GM12878 (cell line): ENCODE measurements at regions not wholly inside any gene's neighbourhood (a gene's known extent, or its start where the extent isn't known, plus 50 kb on each side); places are given as distances from the start of the nearest gene placed in this dataset.

ENCODE experiments used
- ATF7 ChIP-seq: fragments of 450-650 bp; IDR thresholded peaks from 2 replicates; pipeline ENCODE4 v1.6.1; 2016; ENCODE audit warnings: low read depth, mild to moderate bottlenecking
- BCL11A ChIP-seq: IDR thresholded peaks from 2 replicates; pipeline ENCODE4 v1.6.1; 2011; ENCODE audit warnings: low read depth, low read length
- BHLHE40 ChIP-seq, 2 experiments: fragments of 450-650 bp in 1 of 2; IDR thresholded peaks; 2 replicates each; pipeline ENCODE4 v1.6.1; 2011 to 2017; ENCODE audit warnings: low read depth in 2 of 2, borderline replicate concordance in 1 of 2, improper control_type of control experiment in 1 of 2, low read length in 1 of 2, mild to moderate bottlenecking in 1 of 2
- CREM ChIP-seq: IDR thresholded peaks from 2 replicates; pipeline ENCODE4 v1.6.1; 2014; ENCODE audit warnings: antibody characterized with exemption, low read depth
- DPF2 ChIP-seq: fragments of 450-650 bp; IDR thresholded peaks from 2 replicates; pipeline ENCODE4 v1.6.1; 2017; ENCODE audit warnings: mild to moderate bottlenecking
- E2F8 ChIP-seq: fragments of 450-650 bp; IDR thresholded peaks from 2 replicates; pipeline ENCODE4 v1.6.1; 2018; ENCODE audit warnings: mild to moderate bottlenecking, low read depth, moderate library complexity; ENCODE audit not compliant: partially characterized antibody
- EED ChIP-seq: sonication (generic); IDR thresholded peaks from 2 replicates; pipeline ENCODE4 v1.6.1; 2016; ENCODE audit warnings: antibody characterized with exemption, low read depth
- EZH2 ChIP-seq: IDR thresholded peaks from 2 replicates; pipeline ENCODE4 v1.6.1; 2012; ENCODE audit warnings: low read depth, mild to moderate bottlenecking, control low read depth, inconsistent platforms, low read length, borderline replicate concordance; ENCODE audit not compliant: control insufficient read depth
- FOXM1 ChIP-seq: IDR thresholded peaks from 2 replicates; pipeline ENCODE4 v1.6.1; 2012; ENCODE audit warnings: low read depth, mild to moderate bottlenecking, inconsistent platforms, low read length, moderate library complexity
- GABPA ChIP-seq: IDR thresholded peaks from 2 replicates; pipeline ENCODE4 v1.6.1; 2014; ENCODE audit warnings: antibody characterized with exemption, low read depth, mild to moderate bottlenecking, inconsistent platforms
- HDAC2 ChIP-seq: fragments of 200-600 bp; sonication (generic); IDR thresholded peaks from 2 replicates; pipeline ENCODE4 v1.6.1; 2017
- JUNB ChIP-seq: IDR thresholded peaks from 2 replicates; pipeline ENCODE4 v1.6.1; 2016; ENCODE audit warnings: antibody characterized with exemption, mild to moderate bottlenecking
- KLF5 ChIP-seq: fragments of 450-650 bp; IDR thresholded peaks from 2 replicates; pipeline ENCODE4 v1.6.1; 2014; ENCODE audit warnings: mild to moderate bottlenecking; ENCODE audit not compliant: partially characterized antibody
- MEF2B ChIP-seq: fragments of 450-650 bp; IDR thresholded peaks from 2 replicates; pipeline ENCODE4 v1.6.1; 2018; ENCODE audit warnings: mild to moderate bottlenecking, moderate library complexity; ENCODE audit not compliant: partially characterized antibody, poor library complexity, severe bottlenecking
- MTA3 ChIP-seq: IDR thresholded peaks from 2 replicates; pipeline ENCODE4 v1.6.1; 2012; ENCODE audit warnings: low read length, inconsistent platforms, borderline replicate concordance
- NR2C1 ChIP-seq: fragments of 450-650 bp; IDR thresholded peaks from 2 replicates; pipeline ENCODE4 v1.6.1; 2017; ENCODE audit warnings: antibody characterized with exemption, mild to moderate bottlenecking, moderate library complexity
- PAX5 ChIP-seq: IDR thresholded peaks from 2 replicates; pipeline ENCODE4 v1.6.1; 2011; ENCODE audit warnings: low read depth, low read length, borderline replicate concordance
- PAX8 ChIP-seq: fragments of 450-650 bp; IDR thresholded peaks from 2 replicates; pipeline ENCODE4 v1.6.1; 2017; ENCODE audit warnings: mild to moderate bottlenecking, moderate library complexity
- RUNX3 ChIP-seq: IDR thresholded peaks from 2 replicates; pipeline ENCODE4 v1.6.1; 2012; ENCODE audit warnings: low read length, inconsistent platforms
- SMARCA5 ChIP-seq: fragments of 450-650 bp; IDR thresholded peaks from 2 replicates; pipeline ENCODE4 v1.6.1; 2017; ENCODE audit warnings: mild to moderate bottlenecking
- SP1 ChIP-seq: IDR thresholded peaks from one replicate; pipeline ENCODE4 v1.6.1; 2011; ENCODE audit warnings: low read depth, low read length
- TBL1XR1 ChIP-seq: IDR thresholded peaks from 2 replicates; pipeline ENCODE4 v1.6.1; 2012; ENCODE audit warnings: low read depth, low read length, improper control_type of control experiment
- TCF12 ChIP-seq: IDR thresholded peaks from 2 replicates; pipeline ENCODE4 v1.6.1; 2011; ENCODE audit warnings: low read depth, mild to moderate bottlenecking, low read length
- TCF7 ChIP-seq: IDR thresholded peaks from 2 replicates; pipeline ENCODE4 v1.6.1; 2014; ENCODE audit warnings: antibody characterized with exemption, borderline replicate concordance
- WRNIP1 ChIP-seq: IDR thresholded peaks from 2 replicates; pipeline ENCODE4 v1.6.1; 2011; ENCODE audit warnings: low read depth, low read length, improper control_type of control experiment, borderline replicate concordance
- YY1 ChIP-seq: IDR thresholded peaks from 2 replicates; pipeline ENCODE4 v1.6.1; 2011; ENCODE audit warnings: low read depth, mild to moderate bottlenecking, low read length
- ZNF24 ChIP-seq: fragments of 450-650 bp; IDR thresholded peaks from 2 replicates; pipeline ENCODE4 v1.6.1; 2017; ENCODE audit warnings: antibody characterized with exemption, mild to moderate bottlenecking
- TF ChIP-seq, protein P1 (sequence below): fragments of 450-650 bp; formaldehyde crosslinking; IDR thresholded peaks from 2 replicates; pipeline ENCODE4 v1.4.0; 2022; ENCODE audit warnings: mild to moderate bottlenecking, moderate library complexity

DNA sequence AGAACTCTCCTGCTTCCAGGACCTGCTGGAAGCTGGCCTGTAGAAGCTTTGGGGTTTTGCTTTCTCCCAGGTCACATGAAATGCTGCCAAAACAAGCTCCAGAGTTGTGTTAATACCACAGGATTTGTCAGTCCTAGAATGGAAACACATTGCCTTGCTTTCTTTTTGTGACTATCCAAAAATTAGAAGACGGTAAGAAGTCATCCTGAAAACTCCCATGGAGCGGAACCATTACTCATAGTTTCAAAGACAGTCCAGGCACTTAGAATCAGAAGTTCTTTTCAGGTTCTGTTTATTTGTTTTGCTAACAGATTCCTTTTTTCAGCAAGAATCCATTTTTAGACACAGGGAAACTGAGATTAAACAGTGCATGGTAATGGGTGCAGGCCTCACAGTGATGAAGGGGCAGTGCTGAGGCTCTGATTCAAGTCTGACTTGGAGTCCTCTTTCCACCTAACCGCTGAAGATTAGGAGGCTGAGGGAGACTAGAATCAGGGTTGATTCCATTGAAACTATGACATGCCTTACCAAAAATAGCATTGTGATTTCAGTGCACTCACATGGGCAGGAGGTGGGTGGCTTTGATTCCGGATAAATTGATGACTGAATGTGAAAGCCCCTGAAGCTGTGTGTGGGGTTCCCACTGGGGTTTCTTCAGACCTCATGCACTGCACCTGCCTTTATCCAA lies 72.2 kb upstream of the NAA20 start (continued):
- TF ChIP-seq ATF7 (peak; percentile 93), HDAC2 (no peak), YY1 (no peak), TCF7 (peak; percentile 69; the same call in 1 of the 2 replicates), PAX5 (peak; percentile 80), RUNX3 (peak; percentile 93), GABPA (peak; percentile 62; the same call in 1 of the 2 replicates), ZNF24 (no peak), NR2C1 (no peak), PAX8 (no peak), CREM (peak; percentile 94), SP1 (peak; percentile 22), BCL11A (peak; percentile 96), WRNIP1 (no peak), JUNB (peak; percentile 98), EZH2 (no peak), E2F8 (no peak), MTA3 (peak; percentile 86), EED (peak; percentile 100), TBL1XR1 (peak; percentile 51; the same call in 1 of the 2 replicates), DPF2 (peak; percentile 86), SMARCA5 (no peak), KLF5 (no peak), MEF2B (peak; percentile 87), FOXM1 (peak; percentile 97), BHLHE40 (IDR thresholded peaks at IDR 0.05; ENCODE audit: borderline replicate concordance in 1 of 2, low read depth in 2 of 2, low read length in 1 of 2) (peak in 1 of 2 experiments; percentile 61; a peak in 2 of 4 replicates), TCF12 (peak; percentile 97)
- TF ChIP-seq, protein P1, sequence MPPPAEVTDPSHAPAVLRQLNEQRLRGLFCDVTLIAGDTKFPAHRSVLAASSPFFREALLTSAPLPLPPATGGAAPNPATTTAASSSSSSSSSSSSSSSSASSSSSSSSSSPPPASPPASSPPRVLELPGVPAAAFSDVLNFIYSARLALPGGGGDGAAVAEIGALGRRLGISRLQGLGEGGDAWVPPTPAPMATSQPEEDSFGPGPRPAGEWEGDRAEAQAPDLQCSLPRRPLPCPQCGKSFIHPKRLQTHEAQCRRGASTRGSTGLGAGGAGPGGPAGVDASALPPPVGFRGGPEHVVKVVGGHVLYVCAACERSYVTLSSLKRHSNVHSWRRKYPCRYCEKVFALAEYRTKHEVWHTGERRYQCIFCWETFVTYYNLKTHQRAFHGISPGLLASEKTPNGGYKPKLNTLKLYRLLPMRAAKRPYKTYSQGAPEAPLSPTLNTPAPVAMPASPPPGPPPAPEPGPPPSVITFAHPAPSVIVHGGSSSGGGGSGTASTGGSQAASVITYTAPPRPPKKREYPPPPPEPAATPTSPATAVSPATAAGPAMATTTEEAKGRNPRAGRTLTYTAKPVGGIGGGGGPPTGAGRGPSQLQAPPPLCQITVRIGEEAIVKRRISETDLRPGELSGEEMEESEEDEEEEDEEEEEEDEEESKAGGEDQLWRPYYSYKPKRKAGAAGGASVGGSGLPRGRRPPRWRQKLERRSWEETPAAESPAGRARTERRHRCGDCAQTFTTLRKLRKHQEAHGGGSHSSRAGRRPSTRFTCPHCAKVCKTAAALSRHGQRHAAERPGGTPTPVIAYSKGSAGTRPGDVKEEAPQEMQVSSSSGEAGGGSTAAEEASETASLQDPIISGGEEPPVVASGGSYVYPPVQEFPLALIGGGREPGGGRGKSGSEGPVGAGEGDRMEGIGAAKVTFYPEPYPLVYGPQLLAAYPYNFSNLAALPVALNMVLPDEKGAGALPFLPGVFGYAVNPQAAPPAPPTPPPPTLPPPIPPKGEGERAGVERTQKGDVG (CRISPR knock-in tag): no peak
